H1 (cell line): ENCODE measurements at regions not wholly inside any gene's neighbourhood (a gene's known extent, or its start where the extent isn't known, plus 50 kb on each side); places are given as distances from the start of the nearest gene placed in this dataset.

Experiments
- CTCF ChIA-PET: fragments of 300-600 bp; sonication (Branson Sonifier 250); formaldehyde crosslinking; loops from one replicate; lab custom pipeline; 2021; ENCODE audit not compliant: partially characterized antibody; lab: Charles Lee
- POLR2A ChIA-PET: fragments of 300-600 bp; sonication (Branson Sonifier 250); formaldehyde crosslinking; loops from one replicate; lab custom pipeline; 2021; ENCODE audit warnings: inconsistent platforms; ENCODE audit not compliant: partially characterized antibody; lab: Charles Lee
- DNase-seq, 2 experiments: peaks; one replicate each; pipeline versions ENCODE4 v3.0.0 to v3.0.0-alpha.2; 2010 to 2022; ENCODE audit warnings: low spot score in 2 of 2, low read depth in 1 of 2, mixed read lengths in 1 of 2
- FAIRE-seq: peaks from 2 replicates; lab custom pipeline; 2011; peaks lifted over from hg19 to GRCh38; lab: Jason Lieb, UNC
- H2AFZ ChIP-seq: 2 replicates; pipeline ENCODE4 v1.8.1; 2012; ENCODE audit warnings: low read length, inconsistent platforms
- H2AK5ac ChIP-seq: 2 replicates; pipeline ENCODE4 v1.6.1; 2013; ENCODE audit warnings: low read depth, low read length
- H2BK120ac ChIP-seq: replicated peaks from 2 replicates; pipeline ENCODE3; 2013; ENCODE audit warnings: low read depth, low read length, inconsistent platforms
- H2BK12ac ChIP-seq: 2 replicates; pipeline ENCODE4 v1.6.1; 2013; ENCODE audit warnings: low read depth, low read length
- H2BK15ac ChIP-seq: 2 replicates; pipeline ENCODE4 v1.6.1; 2013; ENCODE audit warnings: low read length
- H2BK20ac ChIP-seq: 2 replicates; pipeline ENCODE4 v1.6.1; 2013; ENCODE audit warnings: low read length
- H2BK5ac ChIP-seq: 2 replicates; pipeline ENCODE4 v1.6.1; 2013; ENCODE audit warnings: low read depth, low read length
- H3K14ac ChIP-seq: 2 replicates; pipeline ENCODE4 v1.6.1; 2013; ENCODE audit warnings: inconsistent platforms; ENCODE audit not compliant: insufficient read length
- H3K18ac ChIP-seq: 2 replicates; pipeline ENCODE4 v1.6.1; 2013; ENCODE audit warnings: low read length; ENCODE audit errors: extremely low read depth
- H3K23ac ChIP-seq: 2 replicates; pipeline ENCODE4 v1.6.1; 2013; ENCODE audit warnings: inconsistent platforms; ENCODE audit not compliant: insufficient read length
- H3K23me2 ChIP-seq: 2 replicates; pipeline ENCODE4 v1.6.1; 2013; ENCODE audit warnings: low read depth, low read length
- H3K27ac ChIP-seq: 2 replicates; pipeline ENCODE4 v1.6.1; 2011; ENCODE audit warnings: low read depth, low read length, inconsistent platforms
- H3K27me3 ChIP-seq, 4 experiments: replicated peaks in 1 of 4; 1 replicate in 1 of 4; 2 replicates in 3 of 4; pipeline versions ENCODE4 v1.6.1 to v1.8.1; 2011 to 2013; ENCODE audit warnings: low read length in 3 of 4, mild to moderate bottlenecking in 3 of 4, inconsistent platforms in 2 of 4, mixed read lengths in 2 of 4, moderate library complexity in 1 of 4; ENCODE audit not compliant: control insufficient read depth in 3 of 4, insufficient read depth in 3 of 4; ENCODE audit errors: extremely low read depth in 1 of 4
- H3K36me3 ChIP-seq, 4 experiments: 2 replicates each; pipeline versions ENCODE4 v1.6.1 to v1.8.1; 2011 to 2013; ENCODE audit warnings: mild to moderate bottlenecking in 4 of 4, low read length in 3 of 4, moderate library complexity in 2 of 4, control low read depth in 1 of 4, inconsistent platforms in 1 of 4; ENCODE audit not compliant: insufficient read depth in 4 of 4, control insufficient read depth in 2 of 4
- H3K4ac ChIP-seq: replicated peaks from 2 replicates; pipeline ENCODE3; 2013; ENCODE audit warnings: low read length, low read depth, mixed read lengths, inconsistent platforms; ENCODE audit not compliant: insufficient read length
- H3K4me1 ChIP-seq, 4 experiments: replicated peaks in 1 of 4; 1 replicate in 1 of 4; 2 replicates in 3 of 4; pipeline versions ENCODE4 v1.6.1 to v1.8.1; 2011 to 2013; ENCODE audit warnings: low read length in 3 of 4, inconsistent platforms in 2 of 4, mixed read lengths in 1 of 4; ENCODE audit not compliant: insufficient read depth in 4 of 4, control insufficient read depth in 3 of 4
- H3K4me2 ChIP-seq, 2 experiments: 2 replicates each; pipeline versions ENCODE4 v1.6.1 to v1.8.1; 2011 to 2013; ENCODE audit warnings: low read depth in 2 of 2, low read length in 2 of 2, control low read depth in 1 of 2, inconsistent platforms in 1 of 2, mild to moderate bottlenecking in 1 of 2; ENCODE audit not compliant: insufficient read depth in 1 of 2
- H3K4me3 ChIP-seq, 4 experiments: fragments of 200-600, 300-600 bp in 1 of 4; sonication (generic), shearing (Covaris generic), sonication (Bioruptor Twin) in 1 of 4; 2 replicates each; pipeline versions ENCODE4 v1.5.1 to v1.8.1; 2011 to 2016; ENCODE audit warnings: low read length in 4 of 4, low read depth in 3 of 4, control low read depth in 2 of 4, inconsistent platforms in 2 of 4, mild to moderate bottlenecking in 2 of 4, mixed read lengths in 1 of 4, moderate library complexity in 1 of 4; ENCODE audit not compliant: insufficient read depth in 2 of 4; ENCODE audit errors: extremely low read depth in 1 of 4
- H3K56ac ChIP-seq: replicated peaks from 2 replicates; pipeline ENCODE3; 2013; ENCODE audit warnings: low read depth, mild to moderate bottlenecking, mixed read lengths, low read length, inconsistent platforms; ENCODE audit not compliant: insufficient read length
- H3K79me1 ChIP-seq: 2 replicates; pipeline ENCODE4 v1.6.1; 2013; ENCODE audit warnings: low read depth, low read length, control low read depth
- H3K79me2 ChIP-seq, 2 experiments: 2 replicates each; pipeline versions ENCODE4 v1.6.1 to v1.8.1; 2012 to 2013; ENCODE audit warnings: low read length in 2 of 2, mild to moderate bottlenecking in 2 of 2, inconsistent platforms in 1 of 2; ENCODE audit not compliant: insufficient read depth in 2 of 2, control insufficient read depth in 1 of 2
- H3K9ac ChIP-seq, 4 experiments: replicated peaks in 1 of 4; 1 replicate in 1 of 4; 2 replicates in 3 of 4; pipeline versions ENCODE4 v1.6.1 to v1.8.1; 2011 to 2013; ENCODE audit warnings: low read depth in 3 of 4, low read length in 3 of 4, control low read depth in 2 of 4, mild to moderate bottlenecking in 2 of 4, moderate library complexity in 2 of 4, inconsistent platforms in 1 of 4; ENCODE audit errors: extremely low read depth in 1 of 4
- H3K9me3 ChIP-seq, 2 experiments: 2 replicates each; pipeline versions ENCODE4 v1.6.1 to v1.8.1; 2012 to 2013; ENCODE audit warnings: mild to moderate bottlenecking in 2 of 2, moderate library complexity in 2 of 2, control low read depth in 1 of 2, inconsistent platforms in 1 of 2, low read depth in 1 of 2, low read length in 1 of 2, mixed read lengths in 1 of 2; ENCODE audit not compliant: insufficient read depth in 2 of 2
- H4K20me1 ChIP-seq, 2 experiments: replicated peaks in 1 of 2; 2 replicates each; pipeline versions ENCODE3 to v1.8.1; 2011 to 2013; ENCODE audit warnings: inconsistent platforms in 2 of 2, low read length in 2 of 2, mild to moderate bottlenecking in 1 of 2; ENCODE audit not compliant: insufficient read depth in 2 of 2, control insufficient read depth in 1 of 2
- H4K5ac ChIP-seq: 2 replicates; pipeline ENCODE4 v1.6.1; 2013; ENCODE audit warnings: low read length, low read depth, mixed read lengths, inconsistent platforms; ENCODE audit not compliant: insufficient read length
- H4K8ac ChIP-seq: 2 replicates; pipeline ENCODE4 v1.8.0; 2013; ENCODE audit warnings: mild to moderate bottlenecking, moderate library complexity, low read length, inconsistent platforms; ENCODE audit not compliant: insufficient read depth; ENCODE audit errors: extremely low read depth
- H4K91ac ChIP-seq: replicated peaks from 2 replicates; pipeline ENCODE3; 2013; ENCODE audit warnings: low read length, mixed read lengths, inconsistent platforms; ENCODE audit not compliant: insufficient read length
- ATF3 ChIP-seq: IDR thresholded peaks from 2 replicates; pipeline ENCODE4 v1.6.1; 2011; ENCODE audit warnings: low read depth, mild to moderate bottlenecking, low read length; ENCODE audit not compliant: insufficient read depth
- CHD1 ChIP-seq: IDR thresholded peaks from 2 replicates; pipeline ENCODE4 v1.6.1; 2012; ENCODE audit warnings: low read depth, low read length, improper control_type of control experiment
- GTF2F1 ChIP-seq: IDR thresholded peaks from 2 replicates; pipeline ENCODE4 v1.6.1; 2012; ENCODE audit warnings: low read depth, low read length, improper control_type of control experiment, borderline replicate concordance
- JUN ChIP-seq: IDR thresholded peaks from 2 replicates; pipeline ENCODE4 v1.6.1; 2011; ENCODE audit warnings: low read depth, mild to moderate bottlenecking, improper control_type of control experiment, low read length
- NANOG ChIP-seq: IDR thresholded peaks from 2 replicates; pipeline ENCODE4 v1.6.1; 2011; ENCODE audit warnings: low read length, low read depth, mild to moderate bottlenecking, inconsistent platforms; ENCODE audit not compliant: insufficient read depth, poor library complexity, severe bottlenecking
- POLR2A ChIP-seq, 2 experiments: IDR thresholded peaks; 1 replicate in 1 of 2; 2 replicates in 1 of 2; pipeline ENCODE4 v1.6.1; 2011; ENCODE audit warnings: low read depth in 2 of 2, low read length in 2 of 2, mild to moderate bottlenecking in 2 of 2; ENCODE audit errors: control extremely low read depth in 1 of 2
- TBP ChIP-seq: IDR thresholded peaks from 2 replicates; pipeline ENCODE4 v1.6.1; 2011; ENCODE audit warnings: low read depth, low read length, improper control_type of control experiment
- WGBS, 2 experiments: shearing (Covaris generic) in 1 of 2; methylation state at CpG; one replicate each; pipeline versions ENCODE4 v1.1.6 to v1.1.7; 2013 to 2015; ENCODE audit warnings: low lambda C conversion rate in 2 of 2, mixed read lengths in 2 of 2, inconsistent platforms in 1 of 2, low coverage in 1 of 2, missing lambda C conversion rate in 1 of 2; ENCODE audit not compliant: insufficient replicate concordance in 2 of 2, insufficient coverage in 1 of 2, insufficient read length in 1 of 2; ENCODE audit errors: extremely low coverage in 1 of 2, missing lambda C conversion rate in 1 of 2; 5-methylcytosine and 5-hydroxymethylcytosine counted together

DNA sequence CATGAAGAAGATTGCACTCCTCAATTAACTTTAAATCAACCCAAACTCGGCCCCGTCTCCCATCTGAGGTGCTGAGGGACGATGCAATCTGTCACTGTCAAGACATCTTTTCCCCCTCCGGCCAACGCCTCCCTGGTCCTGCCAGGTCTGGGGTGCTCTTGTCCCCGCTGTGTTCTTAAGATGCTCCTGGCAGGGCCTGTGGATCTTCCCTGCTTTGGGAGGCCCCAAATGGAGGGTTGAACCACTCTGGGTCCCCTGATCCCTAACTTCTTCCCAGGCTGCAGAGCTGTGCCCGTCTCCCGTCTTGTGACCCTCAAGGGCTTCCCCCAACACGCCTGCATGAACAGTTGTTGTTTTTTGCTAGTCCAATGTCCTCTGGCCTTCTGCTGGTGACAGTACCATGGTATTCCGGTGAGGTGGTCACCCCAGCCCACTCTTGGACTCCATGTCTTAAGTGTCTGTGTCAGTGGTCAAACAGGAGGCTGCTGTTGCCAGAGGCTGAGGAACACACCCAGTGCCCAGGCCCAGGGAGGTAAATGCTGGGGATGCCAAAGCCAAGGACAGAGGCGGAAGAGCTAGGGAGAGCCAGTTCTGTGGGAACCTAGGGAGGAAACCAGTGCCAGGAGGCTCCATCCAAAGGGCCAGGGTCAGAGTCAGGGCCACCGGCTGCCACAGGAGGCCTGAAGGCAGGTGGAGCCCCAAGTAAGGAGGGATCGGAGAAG lies 70.6 kb upstream of the SHANK2 start:
- Histone ChIP-seq H4K5ac (no peak overlapping the region), H3K14ac (no peak overlapping the region), H3K4me1 (no peaks in the 10 kb centered on the region), H3K9me3 (0 out of 4 replicates have a peak, but pooled peaks cover 0 to 3% of the 10 kb centered on the region in 2 experiments), H3K56ac (no peak overlapping the region), H3K9ac (no peak overlapping the region), H3K36me3 (no peaks in the 10 kb centered on the region), H3K23me2 (no peaks in the 10 kb centered on the region), H3K4me3 (no peak overlapping the region), H4K20me1 (no peaks in the 10 kb centered on the region), H4K8ac (no peak overlapping the region), H2BK12ac (no peak overlapping the region), H2BK5ac (no peak overlapping the region), H4K91ac (no peak overlapping the region), H2BK120ac (no peak overlapping the region), H3K27ac (no peak overlapping the region), H3K18ac (no peak overlapping the region), H2AFZ (no peak overlapping the region), H3K4ac (no peak overlapping the region), H2BK15ac (no peak overlapping the region), H3K27me3 (peaks cover 0 to 2% (median 0%) of the 10 kb centered on the region in 4 experiments; a peak in 2 of 7 replicates), H3K23ac (no peak overlapping the region), H3K79me1 (no peaks in the 10 kb centered on the region), H3K4me2 (no peak overlapping the region), H2AK5ac (no peak overlapping the region), H2BK20ac (no peak overlapping the region), H3K79me2 (no peaks in the 10 kb centered on the region)
- WGBS, 2 experiments = 86% methylated on average over 13 of the region's 13 CpGs; no CpG with 5 or more reads in 1 of the 2 experiments
- ChIA-PET CTCF (no interaction called here), POLR2A (no interaction called here)
- DNase-seq (no peak), FAIRE-seq (no peak)
- no peak for TF ChIP-seq ATF3
- no peak for TF ChIP-seq TBP
- no peak for TF ChIP-seq CHD1
- no peak for TF ChIP-seq NANOG
- TF ChIP-seq GTF2F1 = no peak
- TF ChIP-seq POLR2A (IDR thresholded peaks at IDR 0.05; ENCODE audit: control extremely low read depth in 1 of 2, low read depth in 2 of 2, low read length in 2 of 2) = no peak
- no peak for TF ChIP-seq JUN
